H1 (cell line): ENCODE measurements at regions not wholly inside any gene's neighbourhood (a gene's known extent, or its start where the extent isn't known, plus 50 kb on each side); places are given as distances from the start of the nearest gene placed in this dataset.

Experiments used
- CTCF ChIA-PET: fragments of 300-600 bp; sonication (Branson Sonifier 250); formaldehyde crosslinking; loops from one replicate; lab custom pipeline; 2021; ENCODE audit not compliant: partially characterized antibody; lab: Charles Lee
- POLR2A ChIA-PET: fragments of 300-600 bp; sonication (Branson Sonifier 250); formaldehyde crosslinking; loops from one replicate; lab custom pipeline; 2021; ENCODE audit warnings: inconsistent platforms; ENCODE audit not compliant: partially characterized antibody; lab: Charles Lee
- DNase-seq, 2 experiments: peaks; one replicate each; pipeline versions ENCODE4 v3.0.0 to v3.0.0-alpha.2; 2010 to 2022; ENCODE audit warnings: low spot score in 2 of 2, low read depth in 1 of 2, mixed read lengths in 1 of 2
- FAIRE-seq: peaks from 2 replicates; lab custom pipeline; 2011; peaks lifted over from hg19 to GRCh38; lab: Jason Lieb, UNC
- H2AFZ ChIP-seq: 2 replicates; pipeline ENCODE4 v1.8.1; 2012; ENCODE audit warnings: low read length, inconsistent platforms
- H2AK5ac ChIP-seq: 2 replicates; pipeline ENCODE4 v1.6.1; 2013; ENCODE audit warnings: low read depth, low read length
- H2BK120ac ChIP-seq: replicated peaks from 2 replicates; pipeline ENCODE3; 2013; ENCODE audit warnings: low read depth, low read length, inconsistent platforms
- H2BK12ac ChIP-seq: 2 replicates; pipeline ENCODE4 v1.6.1; 2013; ENCODE audit warnings: low read depth, low read length
- H2BK15ac ChIP-seq: 2 replicates; pipeline ENCODE4 v1.6.1; 2013; ENCODE audit warnings: low read length
- H2BK20ac ChIP-seq: 2 replicates; pipeline ENCODE4 v1.6.1; 2013; ENCODE audit warnings: low read length
- H2BK5ac ChIP-seq: 2 replicates; pipeline ENCODE4 v1.6.1; 2013; ENCODE audit warnings: low read depth, low read length
- H3K14ac ChIP-seq: 2 replicates; pipeline ENCODE4 v1.6.1; 2013; ENCODE audit warnings: inconsistent platforms; ENCODE audit not compliant: insufficient read length
- H3K18ac ChIP-seq: 2 replicates; pipeline ENCODE4 v1.6.1; 2013; ENCODE audit warnings: low read length; ENCODE audit errors: extremely low read depth
- H3K23ac ChIP-seq: 2 replicates; pipeline ENCODE4 v1.6.1; 2013; ENCODE audit warnings: inconsistent platforms; ENCODE audit not compliant: insufficient read length
- H3K23me2 ChIP-seq: 2 replicates; pipeline ENCODE4 v1.6.1; 2013; ENCODE audit warnings: low read depth, low read length
- H3K27ac ChIP-seq: 2 replicates; pipeline ENCODE4 v1.6.1; 2011; ENCODE audit warnings: low read depth, low read length, inconsistent platforms
- H3K27me3 ChIP-seq, 4 experiments: replicated peaks in 1 of 4; 1 replicate in 1 of 4; 2 replicates in 3 of 4; pipeline versions ENCODE4 v1.6.1 to v1.8.1; 2011 to 2013; ENCODE audit warnings: low read length in 3 of 4, mild to moderate bottlenecking in 3 of 4, inconsistent platforms in 2 of 4, mixed read lengths in 2 of 4, moderate library complexity in 1 of 4; ENCODE audit not compliant: control insufficient read depth in 3 of 4, insufficient read depth in 3 of 4; ENCODE audit errors: extremely low read depth in 1 of 4
- H3K36me3 ChIP-seq, 4 experiments: 2 replicates each; pipeline versions ENCODE4 v1.6.1 to v1.8.1; 2011 to 2013; ENCODE audit warnings: mild to moderate bottlenecking in 4 of 4, low read length in 3 of 4, moderate library complexity in 2 of 4, control low read depth in 1 of 4, inconsistent platforms in 1 of 4; ENCODE audit not compliant: insufficient read depth in 4 of 4, control insufficient read depth in 2 of 4
- H3K4ac ChIP-seq: replicated peaks from 2 replicates; pipeline ENCODE3; 2013; ENCODE audit warnings: low read length, low read depth, mixed read lengths, inconsistent platforms; ENCODE audit not compliant: insufficient read length
- H3K4me1 ChIP-seq, 4 experiments: replicated peaks in 1 of 4; 1 replicate in 1 of 4; 2 replicates in 3 of 4; pipeline versions ENCODE4 v1.6.1 to v1.8.1; 2011 to 2013; ENCODE audit warnings: low read length in 3 of 4, inconsistent platforms in 2 of 4, mixed read lengths in 1 of 4; ENCODE audit not compliant: insufficient read depth in 4 of 4, control insufficient read depth in 3 of 4
- H3K4me2 ChIP-seq, 2 experiments: 2 replicates each; pipeline versions ENCODE4 v1.6.1 to v1.8.1; 2011 to 2013; ENCODE audit warnings: low read depth in 2 of 2, low read length in 2 of 2, control low read depth in 1 of 2, inconsistent platforms in 1 of 2, mild to moderate bottlenecking in 1 of 2; ENCODE audit not compliant: insufficient read depth in 1 of 2
- H3K4me3 ChIP-seq, 4 experiments: fragments of 200-600, 300-600 bp in 1 of 4; sonication (generic), shearing (Covaris generic), sonication (Bioruptor Twin) in 1 of 4; 2 replicates each; pipeline versions ENCODE4 v1.5.1 to v1.8.1; 2011 to 2016; ENCODE audit warnings: low read length in 4 of 4, low read depth in 3 of 4, control low read depth in 2 of 4, inconsistent platforms in 2 of 4, mild to moderate bottlenecking in 2 of 4, mixed read lengths in 1 of 4, moderate library complexity in 1 of 4; ENCODE audit not compliant: insufficient read depth in 2 of 4; ENCODE audit errors: extremely low read depth in 1 of 4
- H3K56ac ChIP-seq: replicated peaks from 2 replicates; pipeline ENCODE3; 2013; ENCODE audit warnings: low read depth, mild to moderate bottlenecking, mixed read lengths, low read length, inconsistent platforms; ENCODE audit not compliant: insufficient read length
- H3K79me1 ChIP-seq: 2 replicates; pipeline ENCODE4 v1.6.1; 2013; ENCODE audit warnings: low read depth, low read length, control low read depth
- H3K79me2 ChIP-seq, 2 experiments: 2 replicates each; pipeline versions ENCODE4 v1.6.1 to v1.8.1; 2012 to 2013; ENCODE audit warnings: low read length in 2 of 2, mild to moderate bottlenecking in 2 of 2, inconsistent platforms in 1 of 2; ENCODE audit not compliant: insufficient read depth in 2 of 2, control insufficient read depth in 1 of 2
- H3K9ac ChIP-seq, 4 experiments: replicated peaks in 1 of 4; 1 replicate in 1 of 4; 2 replicates in 3 of 4; pipeline versions ENCODE4 v1.6.1 to v1.8.1; 2011 to 2013; ENCODE audit warnings: low read depth in 3 of 4, low read length in 3 of 4, control low read depth in 2 of 4, mild to moderate bottlenecking in 2 of 4, moderate library complexity in 2 of 4, inconsistent platforms in 1 of 4; ENCODE audit errors: extremely low read depth in 1 of 4
- H3K9me3 ChIP-seq, 2 experiments: 2 replicates each; pipeline versions ENCODE4 v1.6.1 to v1.8.1; 2012 to 2013; ENCODE audit warnings: mild to moderate bottlenecking in 2 of 2, moderate library complexity in 2 of 2, control low read depth in 1 of 2, inconsistent platforms in 1 of 2, low read depth in 1 of 2, low read length in 1 of 2, mixed read lengths in 1 of 2; ENCODE audit not compliant: insufficient read depth in 2 of 2
- H4K20me1 ChIP-seq, 2 experiments: replicated peaks in 1 of 2; 2 replicates each; pipeline versions ENCODE3 to v1.8.1; 2011 to 2013; ENCODE audit warnings: inconsistent platforms in 2 of 2, low read length in 2 of 2, mild to moderate bottlenecking in 1 of 2; ENCODE audit not compliant: insufficient read depth in 2 of 2, control insufficient read depth in 1 of 2
- H4K5ac ChIP-seq: 2 replicates; pipeline ENCODE4 v1.6.1; 2013; ENCODE audit warnings: low read length, low read depth, mixed read lengths, inconsistent platforms; ENCODE audit not compliant: insufficient read length
- H4K8ac ChIP-seq: 2 replicates; pipeline ENCODE4 v1.8.0; 2013; ENCODE audit warnings: mild to moderate bottlenecking, moderate library complexity, low read length, inconsistent platforms; ENCODE audit not compliant: insufficient read depth; ENCODE audit errors: extremely low read depth
- H4K91ac ChIP-seq: replicated peaks from 2 replicates; pipeline ENCODE3; 2013; ENCODE audit warnings: low read length, mixed read lengths, inconsistent platforms; ENCODE audit not compliant: insufficient read length
- BCL11A ChIP-seq, 2 experiments: IDR thresholded peaks; one replicate each; pipeline ENCODE4 v1.6.1; 2011; ENCODE audit warnings: low read depth in 2 of 2, low read length in 2 of 2, mild to moderate bottlenecking in 2 of 2
- CBX5 ChIP-seq: fragments of 300-800, 300-1000 bp; sonication (generic); IDR thresholded peaks from 2 replicates; pipeline ENCODE4 v1.7.1; 2016; ENCODE audit warnings: antibody characterized with exemption, low read length, low read depth
- CHD2 ChIP-seq: IDR thresholded peaks from 2 replicates; pipeline ENCODE4 v1.6.1; 2012; ENCODE audit warnings: low read length, improper control_type of control experiment
- CREB1 ChIP-seq: IDR thresholded peaks from 2 replicates; pipeline ENCODE4 v1.6.1; 2012; ENCODE audit warnings: inconsistent platforms
- GTF2F1 ChIP-seq: IDR thresholded peaks from 2 replicates; pipeline ENCODE4 v1.6.1; 2012; ENCODE audit warnings: low read depth, low read length, improper control_type of control experiment, borderline replicate concordance
- HDAC2 ChIP-seq, 2 experiments: fragments of 300-600 bp in 1 of 2; sonication (generic) in 1 of 2; IDR thresholded peaks; 2 replicates each; pipeline ENCODE4 v1.6.1; 2011 to 2012; ENCODE audit warnings: low read depth in 2 of 2, low read length in 2 of 2, mild to moderate bottlenecking in 2 of 2, moderate library complexity in 2 of 2, borderline replicate concordance in 1 of 2, inconsistent platforms in 1 of 2
- JUND ChIP-seq: IDR thresholded peaks from 2 replicates; pipeline ENCODE4 v1.6.1; 2011; ENCODE audit warnings: mild to moderate bottlenecking, improper control_type of control experiment, low read length
- PHF8 ChIP-seq: fragments of 200-600 bp; sonication (generic); conservative IDR thresholded peaks from 2 replicates; pipeline ENCODE4 v1.7.1; 2012; ENCODE audit warnings: low read depth, mild to moderate bottlenecking, inconsistent platforms, low read length, moderate library complexity
- RAD21 ChIP-seq, 2 experiments: IDR thresholded peaks in 1 of 2; conservative IDR thresholded peaks in 1 of 2; 2 replicates each; pipeline ENCODE4 v1.6.1; 2011; ENCODE audit warnings: low read depth in 2 of 2, low read length in 2 of 2, improper control_type of control experiment in 1 of 2, inconsistent platforms in 1 of 2, mild to moderate bottlenecking in 1 of 2, moderate library complexity in 1 of 2
- SAP30 ChIP-seq: fragments of 300-600 bp; sonication (generic); IDR thresholded peaks from 2 replicates; pipeline ENCODE4 v1.7.1; 2012; ENCODE audit warnings: low read length, moderate library complexity, mild to moderate bottlenecking, inconsistent platforms; ENCODE audit not compliant: insufficient read depth, insufficient replicate concordance
- SIX5 ChIP-seq: IDR thresholded peaks from 2 replicates; pipeline ENCODE4 v1.6.1; 2011; ENCODE audit warnings: mild to moderate bottlenecking, low read depth, low read length
- SP4 ChIP-seq: IDR thresholded peaks from 2 replicates; pipeline ENCODE4 v1.6.1; 2012; ENCODE audit warnings: low read length, inconsistent platforms
- TCF12 ChIP-seq: IDR thresholded peaks from 2 replicates; pipeline ENCODE4 v1.6.1; 2011; ENCODE audit warnings: low read depth, mild to moderate bottlenecking, low read length
- TEAD4 ChIP-seq: IDR thresholded peaks from 2 replicates; pipeline ENCODE4 v1.6.1; 2012; ENCODE audit warnings: low read depth, low read length, inconsistent platforms, mixed read lengths
- YY1 ChIP-seq: IDR thresholded peaks from 2 replicates; pipeline ENCODE4 v1.6.1; 2011; ENCODE audit warnings: low read depth, mild to moderate bottlenecking, low read length
- WGBS, 2 experiments: shearing (Covaris generic) in 1 of 2; methylation state at CpG; one replicate each; pipeline versions ENCODE4 v1.1.6 to v1.1.7; 2013 to 2015; ENCODE audit warnings: low lambda C conversion rate in 2 of 2, mixed read lengths in 2 of 2, inconsistent platforms in 1 of 2, low coverage in 1 of 2, missing lambda C conversion rate in 1 of 2; ENCODE audit not compliant: insufficient replicate concordance in 2 of 2, insufficient coverage in 1 of 2, insufficient read length in 1 of 2; ENCODE audit errors: extremely low coverage in 1 of 2, missing lambda C conversion rate in 1 of 2; 5-methylcytosine and 5-hydroxymethylcytosine counted together

GRCh38 chr7:98774884-98775283 lies 94.9 kb downstream of the TMEM130 start:
- Histone ChIP-seq H3K36me3 (no peaks in the 10 kb centered on the region), H2BK15ac (no peak overlapping the region), H3K14ac (no peak overlapping the region), H4K91ac (no peak overlapping the region), H2BK5ac (no peak overlapping the region), H2AFZ (no peak overlapping the region), H3K4ac (no peak overlapping the region), H4K20me1 (no peaks in the 10 kb centered on the region), H2BK12ac (no peak overlapping the region), H2AK5ac (no peak overlapping the region), H3K56ac (no peak overlapping the region), H3K79me2 (no peaks in the 10 kb centered on the region), H4K8ac (no peak overlapping the region), H3K27ac (no peak overlapping the region), H3K4me2 (no peak overlapping the region), H3K4me1 (peaks cover 4 to 16% (median 8%) of the 10 kb centered on the region in 4 experiments), H3K18ac (no peak overlapping the region), H3K79me1 (no peaks in the 10 kb centered on the region), H3K9me3 (no peaks in the 10 kb centered on the region), H2BK120ac (no peak overlapping the region), H2BK20ac (no peak overlapping the region), H4K5ac (no peak overlapping the region), H3K23ac (no peak overlapping the region), H3K4me3 (no peak overlapping the region), H3K27me3 (peaks cover 0 to 7% (median under 1%) of the 10 kb centered on the region in 4 experiments; a peak in 3 of 7 replicates), H3K23me2 (peaks cover 6% of the 10 kb centered on the region), H3K9ac (no peak overlapping the region)
- WGBS, 2 experiments = 72% methylated on average over 4 of the region's 4 CpGs; no CpG with 5 or more reads in 1 of the 2 experiments
- FAIRE-seq = no peak
- no peak for DNase-seq
- ChIA-PET POLR2A (interaction anchor here (1.3 kb wide), 1 partner anchor 57 kb away, joined by 3 read pairs; no protein-coding TSS in a partner anchor), CTCF (interaction anchor here (1.1 to 8.6 kb wide), 4 partner anchors 19 to 62 kb away, joined by 4 to 37 read pairs (median 10); no protein-coding TSS in a partner anchor)
- TF ChIP-seq CBX5 (no peak), CREB1 (no peak), TEAD4 (no peak), SAP30 (no peak), GTF2F1 (no peak), HDAC2 (IDR thresholded peaks at IDR 0.05; ENCODE audit: borderline replicate concordance in 1 of 2, low read depth in 2 of 2, low read length in 2 of 2) (no peak), JUND (no peak), RAD21 (IDR thresholded peaks at IDR 0.05 in 1 of 2, conservative IDR thresholded peaks at IDR 0.05 in 1 of 2; ENCODE audit: low read depth in 2 of 2, low read length in 2 of 2) (no peak), TCF12 (no peak), BCL11A (IDR thresholded peaks at IDR 0.05; ENCODE audit: low read depth in 2 of 2, low read length in 2 of 2) (no peak), SP4 (no peak), CHD2 (no peak), PHF8 (no peak), SIX5 (no peak), YY1 (no peak)
